ENCODE measurements at regions not wholly inside any gene's neighbourhood (a gene's known extent, or its start where the extent isn't known, plus 50 kb on each side); places are given as distances from the start of the nearest gene placed in this dataset.

GRCh38 chr1:209342441-209343175, 240.9 kb upstream of the CAMK1G start:
- no peak overlapping the region for H3K4me3 ChIP-seq (ENCODE audit: low read depth, poor library complexity, severe bottlenecking)
- no peak for DNase-seq (ENCODE audit: low spot score in 2 of 2)
- TF ChIP-seq POLR2A (IDR thresholded peaks at IDR 0.05) (no peak), CTCF (IDR thresholded peaks at IDR 0.05) (no peak)
- intact Hi-C loops (cut with DNase I; ENCODE audit: low total_unique reads): no loop called here
- 39 to 40% methylated on average over 9 of the region's 9 CpGs for WGBS, 2 donors

GRCh38 chr1:209343511-209343910, 240.0 kb upstream of the CAMK1G start:
- no peak for DNase-seq (ENCODE audit: low spot score in 2 of 2)
- intact Hi-C loops (cut with DNase I; ENCODE audit: low total_unique reads): no loop called here
- TF ChIP-seq POLR2A (IDR thresholded peaks at IDR 0.05): no peak
- TF ChIP-seq CTCF (IDR thresholded peaks at IDR 0.05): no peak
- no peak overlapping the region for H3K4me3 ChIP-seq (ENCODE audit: low read depth, poor library complexity, severe bottlenecking)
- 75 to 80% methylated on average over 4 of the region's 4 CpGs for WGBS, 2 donors

- intact Hi-C loops (cut with DNase I; ENCODE audit: low total_unique reads): no loop called here
- DNase-seq (ENCODE audit: low spot score in 2 of 2): no peak
- 57 to 60% methylated on average over 2 of the region's 2 CpGs for WGBS, 2 donors
- no peak overlapping the region for H3K4me3 ChIP-seq (ENCODE audit: low read depth, poor library complexity, severe bottlenecking)
- TF ChIP-seq POLR2A (IDR thresholded peaks at IDR 0.05): no peak
- no peak for TF ChIP-seq CTCF (IDR thresholded peaks at IDR 0.05)
Observed at GRCh38 chr1:209344156-209344555, 239.4 kb upstream of the CAMK1G start.

GRCh38 chr1:209349363-209350308, 233.9 kb upstream of the CAMK1G start:
- intact Hi-C loops (cut with DNase I; ENCODE audit: low total_unique reads): no loop called here
- no peak for DNase-seq (ENCODE audit: low spot score in 2 of 2)
- TF ChIP-seq POLR2A (IDR thresholded peaks at IDR 0.05) (no peak), CTCF (IDR thresholded peaks at IDR 0.05) (no peak)
- H3K4me3 ChIP-seq (ENCODE audit: low read depth, poor library complexity, severe bottlenecking): no peak overlapping the region
- WGBS, 2 donors: 54 to 56% methylated on average over 9 of the region's 9 CpGs

- H3K4me3 ChIP-seq (ENCODE audit: low read depth, poor library complexity, severe bottlenecking): no peak overlapping the region
- no peak for DNase-seq (ENCODE audit: low spot score in 2 of 2)
- intact Hi-C loops (cut with DNase I; ENCODE audit: low total_unique reads): no loop called here
- WGBS, 2 donors: 64 to 72% methylated on average over 3 of the region's 3 CpGs
- TF ChIP-seq CTCF (IDR thresholded peaks at IDR 0.05) (no peak), POLR2A (IDR thresholded peaks at IDR 0.05) (no peak)
Observed at GRCh38 chr1:209353053-209353452, 230.5 kb upstream of the CAMK1G start.

Data from lower leg skin (tissue), 4 donors.